Prostate gland (tissue), 2 donors: ENCODE measurements at regions not wholly inside any gene's neighbourhood (a gene's known extent, or its start where the extent isn't known, plus 50 kb on each side); places are given as distances from the start of the nearest gene placed in this dataset.

Experiments
- DNase-seq: peaks from one replicate; pipeline ENCODE4 v3.0.0-alpha.2; 2019; ENCODE audit warnings: low spot score
- H3K27ac ChIP-seq, 2 donors: fragments of 200-600 bp; sonication (generic); 2 replicates each; pipeline ENCODE4 v1.5.1; 2017 to 2019
- H3K27me3 ChIP-seq: fragments of 200-600 bp; sonication (generic); replicated peaks from 2 replicates; pipeline ENCODE4 v1.5.1; 2019; ENCODE audit not compliant: insufficient read depth
- H3K36me3 ChIP-seq, 2 donors: fragments of 200-600 bp; sonication (generic); 1 replicate in 1 of 2; 2 replicates in 1 of 2; pipeline versions ENCODE4 v1.5.1 to v1.8.1; 2017 to 2019
- H3K4me1 ChIP-seq: fragments of 200-600 bp; sonication (generic); replicated peaks from 2 replicates; pipeline ENCODE4 v1.5.1; 2019
- H3K4me3 ChIP-seq, 2 donors: fragments of 200-600 bp; sonication (generic); 2 replicates each; pipeline ENCODE4 v1.5.1; 2017 to 2019
- H3K9me3 ChIP-seq: fragments of 200-600 bp; sonication (generic); 2 replicates; pipeline ENCODE4 v1.5.1; 2017
- CTCF ChIP-seq, 4 experiments: fragments of 200-600 bp in 2 of 4; fragments of 450-650 bp in 2 of 4; sonication (generic) in 2 of 4; IDR thresholded peaks; 1 replicate in 3 of 4; 2 replicates in 1 of 4; pipeline ENCODE4 v1.5.1; 2016 to 2019; ENCODE audit warnings: antibody characterized with exemption in 4 of 4, mild to moderate bottlenecking in 2 of 4, moderate library complexity in 2 of 4
- POLR2A ChIP-seq: fragments of 450-650 bp; IDR thresholded peaks from one replicate; pipeline ENCODE4 v1.6.1; 2016; ENCODE audit warnings: antibody characterized with exemption, mild to moderate bottlenecking
- POLR2AphosphoS5 ChIP-seq: sonication (generic); formaldehyde crosslinking; IDR thresholded peaks from one replicate; pipeline ENCODE4 v1.6.1; 2017; ENCODE audit warnings: antibody characterized with exemption
- WGBS: methylation state at CpG from one replicate; pipeline ENCODE4 v1.1.5; 2018; 5-methylcytosine and 5-hydroxymethylcytosine counted together
- intact Hi-C: fragments of 100-400 bp; cut with DNase I; formaldehyde crosslinking; loops from one replicate; pipeline ENCODE4 v1.14.2; 2022

- Histone ChIP-seq H3K27ac (no peak overlapping the region), H3K9me3 (no peaks in the 10 kb centered on the region), H3K27me3 (no peaks in the 10 kb centered on the region), H3K4me1 (no peaks in the 10 kb centered on the region), H3K36me3 (no peaks in the 10 kb centered on the region), H3K4me3 (no peak overlapping the region)
- WGBS, result 69% methylated on average over 13 of the region's 13 CpGs
- TF ChIP-seq CTCF (IDR thresholded peaks at IDR 0.05), result no peak
- no peak for TF ChIP-seq POLR2A
- TF ChIP-seq POLR2AphosphoS5, result no peak
- intact Hi-C loops, result no loop called here
- DNase-seq, result no peak
Measured at GRCh38 chr5:171534043-171534895, 114.8 kb downstream of the FGF18 start.

GRCh38 chr5:171535162-171535561, 115.7 kb downstream of the FGF18 start:
- Histone ChIP-seq H3K27me3 (no peaks in the 10 kb centered on the region), H3K9me3 (no peaks in the 10 kb centered on the region), H3K4me3 (no peak overlapping the region), H3K27ac (no peak overlapping the region), H3K4me1 (no peaks in the 10 kb centered on the region), H3K36me3 (no peaks in the 10 kb centered on the region)
- no peak for DNase-seq
- WGBS, result 64% methylated on average over 1 of the region's 1 CpG
- intact Hi-C loops, result no loop called here
- no peak for TF ChIP-seq CTCF (IDR thresholded peaks at IDR 0.05)
- no peak for TF ChIP-seq POLR2A
- no peak for TF ChIP-seq POLR2AphosphoS5

- no peak overlapping the region for H3K4me3 ChIP-seq
- TF ChIP-seq POLR2A (no peak), POLR2AphosphoS5 (no peak), CTCF (IDR thresholded peaks at IDR 0.05) (no peak)
- H3K36me3 ChIP-seq, result no peaks in the 10 kb centered on the region
- WGBS, result 65% methylated on average over 9 of the region's 9 CpGs
- no peak for DNase-seq
- no peaks in the 10 kb centered on the region for H3K27me3 ChIP-seq
- intact Hi-C loops, result no loop called here
- H3K9me3 ChIP-seq, result no peaks in the 10 kb centered on the region
- H3K4me1 ChIP-seq, result no peaks in the 10 kb centered on the region
- H3K27ac ChIP-seq, result no peak overlapping the region
Measured at GRCh38 chr5:171537070-171537849, 117.8 kb downstream of the FGF18 start.

- 86% methylated on average over 3 of the region's 3 CpGs for WGBS
- no peak for DNase-seq
- H3K27me3 ChIP-seq, result no peaks in the 10 kb centered on the region
- H3K4me3 ChIP-seq, result no peak overlapping the region
- no peaks in the 10 kb centered on the region for H3K9me3 ChIP-seq
- TF ChIP-seq POLR2AphosphoS5, result no peak
- TF ChIP-seq POLR2A, result no peak
- TF ChIP-seq CTCF (IDR thresholded peaks at IDR 0.05), result no peak
- H3K27ac ChIP-seq, result no peak overlapping the region
- no peaks in the 10 kb centered on the region for H3K4me1 ChIP-seq
- no peaks in the 10 kb centered on the region for H3K36me3 ChIP-seq
- intact Hi-C loops, result no loop called here
Measured at GRCh38 chr5:171537923-171538537, 118.6 kb downstream of the FGF18 start.
